Astrocyte (in vitro differentiated cells and primary cell): ENCODE measurements at regions not wholly inside any gene's neighbourhood (a gene's known extent, or its start where the extent isn't known, plus 50 kb on each side); places are given as distances from the start of the nearest gene placed in this dataset.

ENCODE experiments used
- DNase-seq: peaks from one replicate; pipeline ENCODE4 v3.0.0-alpha.2; 2010; ENCODE audit warnings: low read depth
- FAIRE-seq: peaks from 2 replicates; lab custom pipeline; 2011; peaks lifted over from hg19 to GRCh38; lab: Jason Lieb, UNC
- H2AFZ ChIP-seq: 2 replicates; pipeline ENCODE4 v1.6.0; 2012; ENCODE audit warnings: low read depth, low read length, inconsistent platforms
- H3K27ac ChIP-seq: 2 replicates; pipeline ENCODE4 v1.5.1; 2011; ENCODE audit warnings: low read depth, low read length, inconsistent platforms
- H3K27me3 ChIP-seq: 2 replicates; pipeline ENCODE4 v1.6.0; 2011; ENCODE audit warnings: low read length, inconsistent platforms; ENCODE audit not compliant: insufficient read depth
- H3K36me3 ChIP-seq: 2 replicates; pipeline ENCODE4 v1.5.1; 2011; ENCODE audit warnings: low read length, inconsistent platforms; ENCODE audit not compliant: insufficient read depth
- H3K4me1 ChIP-seq: 2 replicates; pipeline ENCODE4 v1.5.1; 2011; ENCODE audit warnings: low read length, inconsistent platforms; ENCODE audit not compliant: insufficient read depth
- H3K4me2 ChIP-seq: 2 replicates; pipeline ENCODE4 v1.6.0; 2012; ENCODE audit warnings: low read length, inconsistent platforms
- H3K4me3 ChIP-seq: 2 replicates; pipeline ENCODE4 v1.5.1; 2011; ENCODE audit warnings: low read depth, mild to moderate bottlenecking, low read length, inconsistent platforms; ENCODE audit not compliant: insufficient read depth
- H3K79me2 ChIP-seq: 2 replicates; pipeline ENCODE4 v1.6.0; 2012; ENCODE audit warnings: mild to moderate bottlenecking, low read length, inconsistent platforms; ENCODE audit not compliant: insufficient read depth
- H3K9ac ChIP-seq: 2 replicates; pipeline ENCODE4 v1.6.0; 2012; ENCODE audit warnings: mild to moderate bottlenecking, low read length, inconsistent platforms
- H3K9me3 ChIP-seq: 2 replicates; pipeline ENCODE4 v1.5.1; 2012; ENCODE audit warnings: low read depth, mild to moderate bottlenecking, low read length, inconsistent platforms; ENCODE audit not compliant: insufficient read depth
- H4K20me1 ChIP-seq: 2 replicates; pipeline ENCODE4 v1.6.0; 2012; ENCODE audit warnings: low read length, inconsistent platforms; ENCODE audit not compliant: insufficient read depth
- H3K27ac Mint-ChIP-seq: one replicate; pipeline ENCODE4 v1.8.0; 2021; ENCODE audit warnings: mild to moderate bottlenecking, mixed read lengths; ENCODE audit not compliant: unreplicated experiment
- H3K27me3 Mint-ChIP-seq: one replicate; pipeline ENCODE4 v1.8.0; 2021; ENCODE audit warnings: low read depth, mixed read lengths; ENCODE audit not compliant: unreplicated experiment
- H3K36me3 Mint-ChIP-seq: one replicate; pipeline ENCODE4 v1.8.0; 2021; ENCODE audit warnings: low read depth, mixed read lengths; ENCODE audit not compliant: unreplicated experiment
- H3K4me1 Mint-ChIP-seq: one replicate; pipeline ENCODE4 v1.8.0; 2021; ENCODE audit warnings: low read depth, mixed read lengths; ENCODE audit not compliant: unreplicated experiment
- H3K4me3 Mint-ChIP-seq: one replicate; pipeline ENCODE4 v1.8.0; 2021; ENCODE audit warnings: mild to moderate bottlenecking, moderate library complexity, mixed read lengths; ENCODE audit not compliant: unreplicated experiment
- H3K9me3 Mint-ChIP-seq: one replicate; pipeline ENCODE4 v1.8.0; 2021; ENCODE audit warnings: mild to moderate bottlenecking, mixed read lengths; ENCODE audit not compliant: unreplicated experiment
- EZH2 ChIP-seq: IDR thresholded peaks from 2 replicates; pipeline ENCODE4 v1.6.1; 2012; ENCODE audit warnings: mild to moderate bottlenecking, low read length, inconsistent platforms; ENCODE audit not compliant: insufficient read depth
- TF ChIP-seq, protein P1 (sequence below): IDR thresholded peaks from 2 replicates; pipeline ENCODE4 v1.5.1; 2011; ENCODE audit warnings: low read depth, mild to moderate bottlenecking, inconsistent platforms, low read length, moderate library complexity; ENCODE audit not compliant: insufficient read depth

GRCh38 chr3:22506871-22507270 is 696.3 kb upstream of the UBE2E2 start:
- Mint-ChIP-seq H3K27me3 (no peaks in the 10 kb centered on the region), H3K36me3 (no peaks in the 10 kb centered on the region), H3K9me3 (no peaks in the 10 kb centered on the region), H3K27ac (no peak overlapping the region), H3K4me3 (no peak overlapping the region), H3K4me1 (no peaks in the 10 kb centered on the region)
- H3K79me2 ChIP-seq: no peaks in the 10 kb centered on the region
- H2AFZ ChIP-seq: no peak overlapping the region
- H3K27me3 ChIP-seq: no peaks in the 10 kb centered on the region
- no peaks in the 10 kb centered on the region for H4K20me1 ChIP-seq
- no peak overlapping the region for H3K4me3 ChIP-seq
- no peaks in the 10 kb centered on the region for H3K9me3 ChIP-seq
- no peak overlapping the region for H3K4me2 ChIP-seq
- DNase-seq (no peak), FAIRE-seq (no peak)
- no peaks in the 10 kb centered on the region for H3K36me3 ChIP-seq
- H3K9ac ChIP-seq: no peak overlapping the region
- TF ChIP-seq, protein P1, sequence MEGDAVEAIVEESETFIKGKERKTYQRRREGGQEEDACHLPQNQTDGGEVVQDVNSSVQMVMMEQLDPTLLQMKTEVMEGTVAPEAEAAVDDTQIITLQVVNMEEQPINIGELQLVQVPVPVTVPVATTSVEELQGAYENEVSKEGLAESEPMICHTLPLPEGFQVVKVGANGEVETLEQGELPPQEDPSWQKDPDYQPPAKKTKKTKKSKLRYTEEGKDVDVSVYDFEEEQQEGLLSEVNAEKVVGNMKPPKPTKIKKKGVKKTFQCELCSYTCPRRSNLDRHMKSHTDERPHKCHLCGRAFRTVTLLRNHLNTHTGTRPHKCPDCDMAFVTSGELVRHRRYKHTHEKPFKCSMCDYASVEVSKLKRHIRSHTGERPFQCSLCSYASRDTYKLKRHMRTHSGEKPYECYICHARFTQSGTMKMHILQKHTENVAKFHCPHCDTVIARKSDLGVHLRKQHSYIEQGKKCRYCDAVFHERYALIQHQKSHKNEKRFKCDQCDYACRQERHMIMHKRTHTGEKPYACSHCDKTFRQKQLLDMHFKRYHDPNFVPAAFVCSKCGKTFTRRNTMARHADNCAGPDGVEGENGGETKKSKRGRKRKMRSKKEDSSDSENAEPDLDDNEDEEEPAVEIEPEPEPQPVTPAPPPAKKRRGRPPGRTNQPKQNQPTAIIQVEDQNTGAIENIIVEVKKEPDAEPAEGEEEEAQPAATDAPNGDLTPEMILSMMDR: no peak
- no peak for TF ChIP-seq EZH2
- H3K27ac ChIP-seq: no peak overlapping the region
- no peaks in the 10 kb centered on the region for H3K4me1 ChIP-seq

- no peak overlapping the region for H3K27ac ChIP-seq
- no peak overlapping the region for H3K27ac Mint-ChIP-seq
- no peak overlapping the region for H3K4me3 ChIP-seq
- no peak for DNase-seq
- no peaks in the 10 kb centered on the region for H3K4me1 Mint-ChIP-seq
- H3K27me3 Mint-ChIP-seq: no peaks in the 10 kb centered on the region
- no peaks in the 10 kb centered on the region for H3K36me3 ChIP-seq
- H3K79me2 ChIP-seq: no peaks in the 10 kb centered on the region
- no peak overlapping the region for H3K9ac ChIP-seq
- H3K36me3 Mint-ChIP-seq: no peaks in the 10 kb centered on the region
- no peaks in the 10 kb centered on the region for H4K20me1 ChIP-seq
- H3K9me3 Mint-ChIP-seq: no peaks in the 10 kb centered on the region
- FAIRE-seq: no peak
- no peaks in the 10 kb centered on the region for H3K4me1 ChIP-seq
- no peak overlapping the region for H2AFZ ChIP-seq
- no peaks in the 10 kb centered on the region for H3K9me3 ChIP-seq
- no peak overlapping the region for H3K4me3 Mint-ChIP-seq
- H3K4me2 ChIP-seq: no peak overlapping the region
- H3K27me3 ChIP-seq: no peaks in the 10 kb centered on the region
- TF ChIP-seq, protein P1: no peak
- no peak for TF ChIP-seq EZH2
These were observed 695.4 kb upstream of the UBE2E2 start for GRCh38 chr3:22507709-22508108.

- H3K4me1 ChIP-seq: no peaks in the 10 kb centered on the region
- no peaks in the 10 kb centered on the region for H3K27me3 ChIP-seq
- H3K36me3 Mint-ChIP-seq: no peaks in the 10 kb centered on the region
- no peak for FAIRE-seq
- TF ChIP-seq, protein P1: no peak
- TF ChIP-seq EZH2: no peak
- no peaks in the 10 kb centered on the region for H3K9me3 ChIP-seq
- H4K20me1 ChIP-seq: no peaks in the 10 kb centered on the region
- no peak overlapping the region for H2AFZ ChIP-seq
- no peaks in the 10 kb centered on the region for H3K4me1 Mint-ChIP-seq
- no peak overlapping the region for H3K4me2 ChIP-seq
- H3K79me2 ChIP-seq: no peaks in the 10 kb centered on the region
- no peak overlapping the region for H3K4me3 ChIP-seq
- H3K27ac Mint-ChIP-seq: no peak overlapping the region
- peaks cover 3% of the 10 kb centered on the region for H3K9me3 Mint-ChIP-seq
- no peak for DNase-seq
- no peak overlapping the region for H3K4me3 Mint-ChIP-seq
- no peaks in the 10 kb centered on the region for H3K27me3 Mint-ChIP-seq
- H3K27ac ChIP-seq: no peak overlapping the region
- no peak overlapping the region for H3K9ac ChIP-seq
- H3K36me3 ChIP-seq: no peaks in the 10 kb centered on the region
These were observed 679.2 kb upstream of the UBE2E2 start for GRCh38 chr3:22523925-22524324.
